ENCODE measurements at regions not wholly inside any gene's neighbourhood (a gene's known extent, or its start where the extent isn't known, plus 50 kb on each side); places are given as distances from the start of the nearest gene placed in this dataset.

DNA sequence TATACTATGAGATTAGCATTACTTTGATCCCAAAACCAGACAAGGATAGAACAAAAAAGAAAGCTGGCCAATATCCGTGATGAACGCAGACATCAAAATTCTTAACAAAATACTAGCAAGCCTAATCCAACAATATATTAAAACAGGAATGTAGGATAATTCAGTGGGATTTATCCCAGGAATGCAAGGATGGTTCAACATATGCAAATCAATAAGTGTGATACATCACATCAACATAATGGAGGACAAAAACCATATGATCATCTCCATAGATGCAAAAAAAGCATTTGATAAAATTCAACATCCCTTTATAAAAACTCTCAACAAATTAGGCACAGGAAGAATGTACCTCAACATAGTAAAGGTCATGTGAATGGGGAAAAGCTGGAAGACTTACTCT lies 158.5 kb downstream of the KCNE4 start:
- TF ChIP-seq EZH2 (IDR thresholded peaks at IDR 0.05; ENCODE audit: borderline replicate concordance, low read length): no peak
- TF ChIP-seq, protein P1, sequence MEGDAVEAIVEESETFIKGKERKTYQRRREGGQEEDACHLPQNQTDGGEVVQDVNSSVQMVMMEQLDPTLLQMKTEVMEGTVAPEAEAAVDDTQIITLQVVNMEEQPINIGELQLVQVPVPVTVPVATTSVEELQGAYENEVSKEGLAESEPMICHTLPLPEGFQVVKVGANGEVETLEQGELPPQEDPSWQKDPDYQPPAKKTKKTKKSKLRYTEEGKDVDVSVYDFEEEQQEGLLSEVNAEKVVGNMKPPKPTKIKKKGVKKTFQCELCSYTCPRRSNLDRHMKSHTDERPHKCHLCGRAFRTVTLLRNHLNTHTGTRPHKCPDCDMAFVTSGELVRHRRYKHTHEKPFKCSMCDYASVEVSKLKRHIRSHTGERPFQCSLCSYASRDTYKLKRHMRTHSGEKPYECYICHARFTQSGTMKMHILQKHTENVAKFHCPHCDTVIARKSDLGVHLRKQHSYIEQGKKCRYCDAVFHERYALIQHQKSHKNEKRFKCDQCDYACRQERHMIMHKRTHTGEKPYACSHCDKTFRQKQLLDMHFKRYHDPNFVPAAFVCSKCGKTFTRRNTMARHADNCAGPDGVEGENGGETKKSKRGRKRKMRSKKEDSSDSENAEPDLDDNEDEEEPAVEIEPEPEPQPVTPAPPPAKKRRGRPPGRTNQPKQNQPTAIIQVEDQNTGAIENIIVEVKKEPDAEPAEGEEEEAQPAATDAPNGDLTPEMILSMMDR (conservative IDR thresholded peaks at IDR 0.05 in 1 of 2, IDR thresholded peaks at IDR 0.05 in 1 of 2; ENCODE audit: extremely low read depth in 1 of 2, insufficient read depth in 1 of 2, low read depth in 1 of 2, low read length in 2 of 2): no peak

Measured in mammary epithelial cell (primary cell).